HG03103 (cell line): ENCODE measurements at regions not wholly inside any gene's neighbourhood (a gene's known extent, or its start where the extent isn't known, plus 50 kb on each side); places are given as distances from the start of the nearest gene placed in this dataset.

Experiments used
- ATAC-seq: cut with Tn5 transposase; IDR thresholded peaks from one replicate; pipeline ENCODE4 v1.9.1; 2021; ENCODE audit warnings: low read depth; ENCODE audit not compliant: unreplicated experiment

DNA sequence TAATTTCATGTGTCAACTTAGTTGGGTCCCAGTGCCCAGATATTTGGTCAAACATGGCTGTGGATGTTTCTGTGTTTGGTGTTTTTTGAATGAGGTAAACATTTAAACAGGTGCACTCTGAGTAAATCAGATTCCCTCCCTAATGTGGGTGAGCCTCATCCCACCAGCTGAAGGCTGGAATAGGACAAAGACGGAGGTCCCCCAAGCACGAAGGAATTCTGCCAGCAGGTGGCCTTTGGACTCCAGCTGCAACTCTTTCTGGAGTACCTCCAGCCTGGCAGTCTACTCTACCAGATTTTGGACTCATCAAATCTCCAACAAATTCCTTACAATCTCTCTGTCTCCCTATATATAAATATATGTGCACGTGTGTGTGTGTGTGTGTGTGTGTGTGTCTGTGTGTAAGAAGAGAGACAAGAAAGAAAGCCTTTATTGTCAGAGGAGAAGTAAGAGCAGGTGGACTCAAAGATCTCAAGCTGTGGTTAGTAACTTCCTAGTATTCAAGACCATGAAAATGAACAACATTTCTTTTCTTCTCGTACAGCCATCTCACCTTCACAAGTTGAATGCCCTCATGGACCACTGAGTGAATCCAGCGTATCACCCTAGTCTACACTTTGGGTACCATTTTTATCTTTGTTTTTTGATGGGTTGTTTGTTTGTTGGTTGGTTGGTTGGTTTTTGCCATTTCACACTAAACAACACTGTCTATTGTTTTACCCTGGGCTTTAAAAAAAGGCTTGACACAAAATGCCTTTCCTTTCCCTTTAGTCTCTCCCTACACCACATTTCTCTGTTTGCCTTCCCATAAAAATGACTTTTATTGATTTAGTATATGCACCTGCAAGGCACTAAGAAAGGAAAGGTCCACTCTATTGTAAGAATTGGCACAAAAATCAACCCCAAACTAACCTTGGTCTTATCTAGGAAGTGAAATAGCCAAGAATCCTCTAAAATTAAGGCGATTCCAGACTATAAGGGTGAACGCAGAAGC is 118.7 kb downstream of the TENT4A start:
- no peak for ATAC-seq

DNA sequence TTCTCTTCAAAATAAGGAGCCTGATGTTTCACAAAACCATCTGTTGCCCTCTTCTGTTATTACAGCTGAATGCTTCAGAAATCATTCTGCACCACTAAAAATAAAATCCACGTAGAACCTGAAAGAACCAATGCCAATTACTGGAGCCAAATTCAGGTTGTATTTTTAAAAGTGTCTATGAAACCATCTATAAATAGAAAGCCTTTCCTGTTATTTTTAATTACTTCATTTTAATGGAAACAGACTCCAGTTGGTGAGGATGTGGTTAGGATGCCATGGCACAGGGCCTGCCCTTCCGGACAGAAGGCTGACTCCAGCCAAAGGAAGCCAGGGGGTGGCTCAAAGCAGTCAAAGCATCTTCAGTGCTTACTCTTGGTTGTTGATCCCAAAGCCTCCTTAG is 119.8 kb downstream of the TENT4A start:
- ATAC-seq = no peak

DNA sequence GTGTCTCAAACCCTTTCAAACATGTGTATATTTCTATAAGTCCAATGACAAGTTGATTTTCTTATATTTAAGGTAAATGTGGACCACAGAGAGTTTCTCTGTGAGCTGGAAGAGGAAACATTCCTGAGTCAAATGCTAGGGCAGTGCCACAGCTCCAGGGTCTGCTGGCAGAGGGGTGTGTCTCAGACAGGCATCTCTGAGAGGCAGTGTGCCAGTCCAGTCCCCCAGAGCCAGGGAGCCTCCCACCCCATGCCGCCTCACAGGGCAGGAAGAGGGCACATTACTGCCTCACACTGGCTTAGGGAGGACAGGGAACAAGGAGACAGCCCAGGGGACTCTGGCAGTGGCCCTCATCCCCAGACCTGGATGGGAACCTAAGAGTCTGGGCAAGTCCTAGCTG is 120.2 kb downstream of the TENT4A start:
- ATAC-seq = no peak

DNA sequence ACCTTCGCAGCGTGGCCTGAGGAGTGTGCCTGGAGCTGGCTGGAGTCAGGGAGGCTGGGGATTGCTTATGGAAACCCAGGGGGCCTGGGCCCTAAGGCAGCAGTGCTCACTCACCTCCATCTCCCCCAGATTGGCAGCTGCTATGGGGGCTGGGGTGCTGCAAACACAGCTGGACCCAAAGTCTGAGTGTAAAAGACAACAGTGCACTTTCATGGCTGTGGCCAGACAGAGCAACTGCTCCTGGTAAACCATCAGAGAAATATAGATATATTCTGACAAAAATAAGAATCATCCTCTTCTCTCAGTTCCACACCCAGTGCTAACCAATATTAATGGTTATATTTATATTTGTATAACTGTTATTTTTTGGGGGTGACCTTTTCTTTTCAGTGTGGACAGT is 123.9 kb downstream of the TENT4A start:
- ATAC-seq = no peak

DNA sequence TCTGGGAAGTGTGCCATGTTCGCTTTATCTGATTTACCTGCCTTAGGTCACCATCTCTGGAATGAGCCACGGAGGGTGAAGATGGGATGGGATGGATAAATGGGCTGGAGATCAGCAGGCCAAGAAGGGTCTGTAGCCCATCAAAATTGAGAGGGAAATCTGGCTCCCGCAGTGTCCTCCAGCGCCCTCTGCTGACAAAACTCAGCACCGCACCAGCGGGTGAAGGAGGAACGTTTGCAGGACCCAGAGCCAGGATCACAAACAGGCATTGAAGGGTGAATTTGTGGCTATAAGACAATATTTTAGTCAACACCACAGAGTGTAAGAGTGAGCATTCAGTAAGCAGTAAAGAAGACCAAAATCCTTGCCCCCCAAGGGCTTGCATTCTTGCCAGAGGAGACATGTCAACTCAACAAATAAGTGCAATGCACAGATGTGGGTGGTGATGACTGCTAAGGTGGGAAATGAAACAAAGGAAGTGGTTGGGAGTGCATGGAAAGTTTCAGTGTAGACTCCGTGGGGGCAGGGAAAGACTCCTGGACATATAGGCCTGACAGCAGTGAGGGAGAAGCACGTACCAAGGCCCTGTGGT is 124.4 kb downstream of the TENT4A start:
- ATAC-seq = no peak

DNA sequence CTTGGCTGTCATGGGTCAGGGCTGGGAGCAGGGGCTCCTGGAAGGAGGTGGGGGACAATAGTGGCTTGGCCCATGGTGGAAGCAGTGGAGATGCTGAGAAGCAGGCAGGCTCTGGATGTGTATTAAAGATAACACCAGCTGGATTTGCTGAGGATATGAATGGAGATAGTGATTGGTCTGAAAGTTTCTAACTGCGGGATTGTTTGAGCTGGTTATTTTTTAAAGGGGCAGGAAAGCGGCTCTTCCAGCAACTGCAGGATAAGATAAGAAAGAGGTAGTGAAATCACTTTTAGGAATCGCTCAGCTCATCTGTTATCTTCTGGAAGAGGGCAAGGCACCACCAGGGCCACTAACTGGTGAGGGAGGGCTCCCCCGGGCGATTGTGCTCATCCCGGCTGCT is 125.5 kb downstream of the TENT4A start:
- ATAC-seq = no peak

DNA sequence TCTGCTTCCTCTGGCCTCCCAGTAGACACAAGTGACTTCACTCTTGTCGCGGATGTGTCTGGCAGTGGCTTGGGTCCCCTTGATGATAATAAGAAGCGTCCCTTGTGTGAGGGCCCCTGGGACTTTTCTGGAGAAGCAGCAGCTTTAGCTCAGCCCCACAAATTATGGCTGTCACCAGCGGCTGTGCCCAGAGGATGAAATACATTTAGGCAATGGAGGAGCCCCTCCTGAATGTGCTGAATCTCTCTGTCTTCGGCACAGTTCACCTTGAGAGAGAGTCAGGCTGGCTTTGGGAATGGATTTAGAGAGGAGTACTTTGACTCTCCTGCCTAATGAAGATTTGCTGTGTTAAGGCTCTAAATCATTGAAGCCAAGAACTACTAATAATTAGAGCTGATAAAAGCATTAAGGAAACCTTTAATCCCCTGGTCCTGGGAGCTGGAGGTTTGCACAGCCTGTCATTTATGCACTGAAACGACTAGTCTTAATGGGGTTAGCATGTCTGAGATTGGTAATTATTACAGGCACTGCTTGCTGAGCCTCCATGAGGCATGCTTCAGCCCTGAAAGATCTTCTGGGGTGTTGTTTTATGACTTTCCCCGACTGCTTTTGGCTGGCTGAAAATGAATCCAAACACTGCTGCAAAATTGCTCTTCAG is 127.0 kb downstream of the TENT4A start:
- ATAC-seq = no peak

DNA sequence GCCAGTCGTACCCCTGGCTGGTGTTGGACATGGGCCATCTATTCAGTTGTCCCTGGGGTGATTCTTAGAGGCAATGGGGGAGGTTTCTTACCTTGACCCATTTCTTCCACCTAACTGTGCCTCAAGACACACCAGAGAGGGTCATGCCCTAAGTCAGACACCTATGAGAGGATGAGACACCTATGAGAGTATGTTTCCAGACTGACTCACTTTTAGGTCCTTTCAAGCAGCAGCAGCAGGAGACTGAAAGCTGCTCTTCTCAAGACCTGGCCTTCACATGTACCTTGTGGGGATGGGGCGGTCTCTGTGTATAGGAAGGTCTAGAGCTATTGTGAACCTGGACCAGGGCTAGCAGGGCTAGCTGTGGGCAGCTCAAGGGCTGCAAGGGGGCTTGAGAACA is 130.1 kb downstream of the TENT4A start:
- ATAC-seq = no peak

DNA sequence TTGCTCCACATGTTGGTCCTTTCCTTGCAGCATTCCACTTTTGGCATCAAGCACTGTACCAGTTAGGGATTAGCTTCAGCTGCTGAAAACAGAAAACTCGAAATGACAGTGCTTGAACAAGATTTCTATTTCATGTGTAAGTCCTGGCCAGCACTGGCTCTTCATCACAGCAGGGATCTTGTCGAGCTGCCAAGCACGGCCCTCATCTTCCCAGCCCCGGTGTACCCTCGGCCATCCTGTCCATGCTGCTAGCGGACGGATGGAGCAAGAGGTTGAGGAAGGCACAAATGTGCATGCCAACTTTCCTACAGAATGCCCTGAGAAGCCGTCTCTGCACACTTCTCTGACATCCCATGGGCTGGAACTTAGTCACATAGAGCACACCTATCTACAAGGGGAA is 130.6 kb downstream of the TENT4A start:
- no peak for ATAC-seq

DNA sequence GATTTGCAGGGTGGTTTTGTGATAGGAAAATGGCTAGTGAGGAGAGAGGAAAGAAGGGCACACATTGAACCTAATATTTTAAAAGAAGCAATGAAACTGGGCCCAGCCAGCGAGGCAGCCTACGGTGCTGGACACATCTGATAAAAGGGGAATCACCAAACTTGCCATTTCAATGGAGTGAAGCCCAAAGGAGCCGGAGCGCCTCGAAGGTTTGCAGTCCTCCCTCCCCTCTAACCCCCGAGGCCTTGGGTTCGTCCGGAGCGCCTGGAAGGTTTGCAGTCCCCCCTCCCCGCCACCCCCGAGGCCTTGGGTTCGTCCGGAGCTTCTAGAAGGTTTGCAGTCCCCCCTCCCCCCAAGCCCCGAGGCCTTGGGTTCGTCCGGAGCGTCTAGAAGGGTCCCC is 132.6 kb downstream of the TENT4A start:
- no peak for ATAC-seq

DNA sequence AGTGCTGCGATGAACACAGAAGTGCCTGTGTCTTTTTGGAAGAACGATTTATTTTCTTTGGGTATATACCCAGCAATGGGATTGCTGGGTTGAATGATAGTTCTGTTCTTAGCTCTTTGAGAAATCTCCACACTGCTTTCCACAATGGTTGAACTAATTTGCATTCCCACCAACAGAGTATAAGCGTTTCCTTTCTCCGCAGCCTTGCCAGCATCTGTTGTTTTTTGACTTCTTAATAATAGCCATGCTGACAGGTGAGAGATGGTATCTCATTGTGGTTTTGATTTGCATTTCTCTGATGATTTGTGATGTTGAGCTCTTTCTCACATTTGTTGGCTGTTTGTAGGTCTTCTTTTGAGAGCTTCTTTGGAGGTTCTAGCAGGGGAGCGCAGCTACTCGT is 134.6 kb downstream of the TENT4A start:
- ATAC-seq = no peak

DNA sequence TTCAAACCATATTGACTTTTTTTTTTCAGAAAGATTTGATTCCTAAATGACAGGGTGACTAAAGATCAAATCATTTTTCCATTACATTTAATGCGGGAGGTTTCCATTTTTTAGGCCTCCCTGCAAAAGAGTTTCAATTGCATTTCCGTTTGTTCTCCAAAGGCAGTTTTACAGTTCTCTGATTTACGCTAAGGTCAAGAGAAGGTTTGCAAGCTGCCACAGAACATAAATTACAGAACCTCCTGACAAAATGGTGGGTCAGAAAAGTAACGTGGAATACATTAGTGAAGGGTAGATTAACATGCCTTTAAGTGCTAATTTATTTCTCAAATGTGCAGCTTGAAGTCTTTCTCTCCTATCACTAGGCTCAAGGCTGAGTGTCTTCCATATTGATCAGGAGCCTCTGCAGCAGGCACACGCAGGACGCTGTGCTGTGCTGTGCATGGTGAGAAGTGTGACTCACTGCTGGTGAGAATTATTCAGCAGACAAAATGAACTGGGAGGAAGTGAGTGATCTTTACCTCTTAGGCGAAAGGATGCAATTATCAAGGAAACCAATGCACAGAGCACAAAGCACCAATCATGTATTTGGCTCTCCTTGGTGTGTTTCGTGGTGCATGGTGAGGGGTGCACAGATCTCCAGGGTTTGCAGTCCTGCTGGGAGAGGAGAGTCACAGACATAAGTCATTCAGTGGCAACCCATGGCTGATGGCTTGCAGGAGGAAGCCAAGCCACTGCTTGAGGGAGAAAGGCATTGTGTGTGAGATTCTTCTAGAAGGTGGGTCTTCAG is 136.3 kb downstream of the TENT4A start:
- no peak for ATAC-seq

DNA sequence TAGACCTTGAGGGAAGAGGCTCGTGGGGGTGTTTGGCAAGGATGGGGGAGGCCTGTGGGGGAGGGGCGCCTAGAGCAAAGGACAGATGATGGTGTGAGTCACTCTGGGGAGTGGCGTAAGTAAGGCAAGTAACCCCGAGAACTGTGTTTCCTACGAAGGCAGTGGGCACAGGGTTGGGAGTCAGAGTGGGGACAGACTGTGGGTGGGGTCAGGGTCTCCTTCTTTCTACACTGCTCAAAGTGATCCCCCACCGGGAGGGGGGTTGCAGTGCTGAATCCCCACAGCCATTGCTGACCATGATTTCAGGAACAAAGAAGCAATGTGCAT is 136.8 kb downstream of the TENT4A start:
- ATAC-seq = no peak

DNA sequence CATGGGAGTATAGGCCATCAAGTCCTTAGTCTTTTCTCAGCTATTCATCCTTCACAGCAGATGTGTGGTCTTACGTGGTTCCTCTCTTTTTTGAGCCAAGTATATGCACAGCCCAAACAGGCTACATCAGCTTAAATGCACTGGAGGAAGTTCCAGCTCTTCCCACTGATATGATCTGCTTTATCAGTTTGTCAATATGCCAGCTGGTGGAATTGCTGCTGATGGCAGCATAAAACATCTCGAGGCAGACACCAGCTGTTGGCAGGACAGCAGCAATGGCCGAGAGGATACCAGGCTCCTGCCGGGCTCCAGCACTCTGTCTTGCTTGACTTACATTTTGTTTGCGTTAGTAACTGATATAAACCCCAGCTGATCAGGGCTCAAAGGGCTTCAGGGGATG is 143.4 kb downstream of the TENT4A start:
- no peak for ATAC-seq

DNA sequence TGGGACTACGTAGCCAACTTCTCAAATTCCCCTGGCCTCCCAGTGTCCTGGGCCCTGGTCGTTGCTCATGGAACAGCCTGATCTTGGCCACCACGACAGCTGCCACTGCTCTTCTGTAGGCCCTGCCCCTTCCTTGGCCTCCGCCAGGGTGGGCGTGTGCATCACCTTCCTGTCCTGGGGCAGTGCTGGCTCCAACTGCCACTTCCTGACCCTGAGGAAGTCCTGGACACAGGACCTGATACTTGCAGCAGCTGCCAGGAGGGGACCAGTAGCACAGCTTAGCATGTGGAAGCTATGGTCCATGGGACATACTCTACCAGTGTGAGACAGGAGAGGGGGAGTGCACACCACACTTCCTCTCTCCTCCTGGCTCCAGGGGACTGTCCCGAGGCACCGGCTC is 145.2 kb downstream of the TENT4A start:
- no peak for ATAC-seq

DNA sequence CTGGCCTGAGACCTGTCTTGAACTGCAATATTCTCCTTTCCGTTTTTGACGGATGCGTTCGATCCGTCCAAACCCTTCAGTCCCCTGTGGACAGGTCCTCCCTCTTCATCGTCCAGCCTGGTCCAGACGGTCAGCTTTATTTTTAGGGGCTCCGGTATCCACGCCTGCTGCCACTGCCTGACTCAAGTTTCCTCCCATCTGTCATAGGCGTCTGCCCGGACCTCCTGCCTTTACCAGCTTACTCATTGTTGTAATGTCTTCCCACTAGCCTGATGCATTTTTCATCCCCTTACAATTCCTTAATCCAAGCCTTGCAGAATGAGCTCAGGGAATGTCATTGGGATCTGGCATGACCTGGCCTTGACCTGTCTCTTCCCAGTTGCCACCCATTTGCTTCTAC is 145.8 kb downstream of the TENT4A start:
- no peak for ATAC-seq

DNA sequence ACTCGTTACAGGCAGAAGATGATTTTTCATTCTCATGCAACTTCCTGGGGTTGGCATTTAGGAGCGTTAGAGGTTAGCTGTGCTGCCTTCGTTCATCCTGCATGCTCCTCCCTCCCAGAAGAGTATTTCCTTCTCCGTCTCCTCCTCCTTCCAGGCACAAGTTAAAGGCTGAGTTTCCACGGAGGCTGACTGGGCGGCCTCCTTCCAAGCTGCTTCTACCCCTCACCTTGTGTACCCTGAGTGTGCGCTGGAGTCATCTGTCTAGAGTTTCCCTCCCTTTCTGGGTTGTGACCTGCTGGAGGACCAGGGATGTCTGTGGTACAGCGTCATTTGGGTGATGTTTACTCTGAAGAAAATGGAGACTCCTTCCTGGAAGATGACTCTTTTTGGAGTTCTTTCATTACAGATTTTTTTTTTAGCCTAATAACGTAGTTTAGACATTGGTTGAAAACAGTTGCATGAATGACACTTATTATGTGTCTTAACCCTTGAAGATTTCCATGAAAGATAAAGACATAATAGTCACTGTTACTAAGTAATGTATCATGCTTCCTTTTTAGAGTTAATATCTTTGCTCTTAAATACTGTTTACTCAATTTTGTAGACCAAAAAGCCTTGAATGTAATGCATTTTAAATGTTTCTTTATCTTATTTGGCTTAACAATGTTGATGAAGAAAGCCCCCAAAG is 146.9 kb downstream of the TENT4A start:
- no peak for ATAC-seq

DNA sequence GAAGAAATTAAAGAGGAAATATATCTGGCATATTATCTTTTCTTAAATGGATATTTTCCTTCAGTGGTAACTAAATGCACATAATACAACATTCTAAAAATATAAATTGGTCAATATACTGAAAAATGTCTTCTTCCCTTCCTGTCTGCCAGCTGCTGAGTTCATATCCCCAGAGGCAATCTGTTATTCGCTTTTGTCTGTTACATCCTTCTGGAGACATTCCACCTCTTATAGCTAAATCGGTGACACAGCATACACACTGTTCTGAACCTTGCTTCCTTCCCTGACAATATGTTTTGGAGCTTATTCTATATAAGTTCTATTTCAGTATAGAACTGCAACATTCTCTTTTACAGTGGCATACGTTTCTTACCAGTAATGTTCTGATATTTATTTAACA is 147.8 kb downstream of the TENT4A start:
- no peak for ATAC-seq

DNA sequence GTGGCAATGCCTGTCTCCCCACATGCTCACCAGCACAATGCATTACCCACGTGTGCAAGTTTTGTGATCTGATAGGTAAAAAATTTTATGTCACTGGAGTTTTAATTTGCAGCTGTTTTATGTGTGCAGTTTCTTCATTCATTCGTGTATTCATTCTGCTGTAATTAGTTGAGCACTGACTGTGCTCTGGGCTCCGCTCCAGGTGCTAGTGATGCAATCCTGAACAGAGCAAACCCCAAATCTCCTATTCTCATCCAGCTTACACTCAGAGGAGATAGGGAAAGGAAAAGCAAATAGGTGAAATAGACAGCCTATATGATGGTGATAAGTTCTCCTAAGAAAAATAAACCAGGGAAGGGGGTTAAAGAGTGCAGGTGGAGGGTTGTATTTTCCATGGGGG is 148.4 kb downstream of the TENT4A start:
- no peak for ATAC-seq

DNA sequence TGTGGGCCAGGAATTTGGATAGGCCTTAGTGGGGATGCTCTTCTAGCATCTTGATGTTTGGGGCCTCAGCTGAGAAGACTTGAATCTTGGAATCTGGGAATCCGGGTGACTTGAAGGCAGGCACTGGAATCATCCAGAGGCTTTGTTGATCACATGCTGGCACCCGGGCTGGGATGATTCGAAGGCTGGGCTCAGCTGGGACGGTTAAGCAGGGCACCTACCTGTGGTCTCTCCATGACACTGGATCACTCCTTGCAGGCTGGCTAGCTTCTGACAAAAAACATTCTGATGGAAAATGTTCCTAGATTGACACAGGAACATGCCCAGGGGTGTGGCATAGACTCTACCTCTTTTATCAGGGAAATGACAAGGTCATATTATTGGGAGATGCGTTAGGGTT is 149.1 kb downstream of the TENT4A start:
- no peak for ATAC-seq
